GM06990 (cell line): ENCODE measurements at regions not wholly inside any gene's neighbourhood (a gene's known extent, or its start where the extent isn't known, plus 50 kb on each side); places are given as distances from the start of the nearest gene placed in this dataset.

Experiments used
- DNase-seq: peaks from one replicate; pipeline ENCODE4 v3.0.0-alpha.2; 2011; ENCODE audit not compliant: insufficient read length; ENCODE audit errors: extremely low read depth
- H3K27me3 ChIP-seq: replicated peaks from 2 replicates; pipeline ENCODE4 v1.6.0; 2011; ENCODE audit warnings: low read length; ENCODE audit not compliant: control insufficient read depth, insufficient read depth
- H3K36me3 ChIP-seq: 2 replicates; pipeline ENCODE4 v1.5.1; 2011; ENCODE audit warnings: low read length; ENCODE audit not compliant: control insufficient read depth, insufficient read depth
- H3K4me3 ChIP-seq: replicated peaks from 2 replicates; pipeline ENCODE4 v1.5.1; 2011; ENCODE audit warnings: low read depth, mild to moderate bottlenecking, control low read depth, low read length
- CTCF ChIP-seq: IDR thresholded peaks from 2 replicates; pipeline ENCODE4 v1.5.1; 2011; ENCODE audit warnings: low read length, control low read depth, mild to moderate bottlenecking, inconsistent platforms; ENCODE audit not compliant: insufficient read depth, poor library complexity, severe bottlenecking

GRCh38 chr9:11992866-11993265, 700.3 kb upstream of the TYRP1 start:
- no peak for TF ChIP-seq CTCF
- Histone ChIP-seq H3K4me3 (no peak overlapping the region), H3K27me3 (no peaks in the 10 kb centered on the region), H3K36me3 (no peaks in the 10 kb centered on the region)
- no peak for DNase-seq

DNA sequence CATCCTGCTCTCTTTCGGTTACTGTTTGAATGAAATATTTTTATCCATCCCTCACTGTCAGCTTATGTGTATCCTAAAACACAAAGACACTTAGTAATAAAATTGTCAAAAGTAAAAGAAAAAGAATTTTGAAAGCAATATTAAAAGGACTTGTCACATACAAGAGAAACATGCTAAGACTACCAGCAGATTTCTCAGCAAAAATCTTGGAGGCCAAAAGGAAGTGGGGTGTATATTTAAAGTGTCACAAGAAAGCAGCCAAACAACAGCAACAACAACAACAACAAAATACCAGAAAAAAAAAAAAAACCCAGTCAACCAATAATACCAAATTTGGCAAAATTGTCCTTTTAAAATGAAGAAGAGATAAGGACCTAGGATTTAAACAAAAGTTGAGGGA, 678.7 kb upstream of the TYRP1 start:
- Histone ChIP-seq H3K27me3 (no peaks in the 10 kb centered on the region), H3K36me3 (no peaks in the 10 kb centered on the region)
- no peak for DNase-seq

DNA sequence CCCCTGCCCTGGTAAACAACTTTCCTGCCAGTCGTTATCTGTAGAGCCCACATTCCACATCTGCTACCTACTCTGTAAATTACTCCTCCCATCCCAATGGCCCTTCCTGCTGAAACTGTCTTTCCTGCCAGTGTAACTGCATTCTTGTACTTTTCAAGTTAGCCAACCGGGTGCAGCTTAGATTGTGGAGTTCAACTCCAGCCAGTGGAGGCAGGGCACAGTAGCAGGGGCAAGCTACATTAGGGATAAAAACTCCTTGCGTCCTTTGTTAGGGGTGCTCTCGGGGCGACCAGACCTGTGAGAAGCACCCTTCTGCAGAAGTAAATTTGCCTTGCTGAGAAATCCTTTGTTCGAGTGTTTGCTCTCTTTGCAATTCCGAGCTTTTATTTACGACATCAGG, 639.0 kb upstream of the TYRP1 start:
- no peak for DNase-seq
- TF ChIP-seq CTCF: no peak
- Histone ChIP-seq H3K36me3 (no peaks in the 10 kb centered on the region), H3K4me3 (no peak overlapping the region), H3K27me3 (no peaks in the 10 kb centered on the region)

More for the DNA sequence above, 678.7 kb upstream of the TYRP1 start:
- TF ChIP-seq CTCF: no peak
- H3K4me3 ChIP-seq: no peak overlapping the region

DNA sequence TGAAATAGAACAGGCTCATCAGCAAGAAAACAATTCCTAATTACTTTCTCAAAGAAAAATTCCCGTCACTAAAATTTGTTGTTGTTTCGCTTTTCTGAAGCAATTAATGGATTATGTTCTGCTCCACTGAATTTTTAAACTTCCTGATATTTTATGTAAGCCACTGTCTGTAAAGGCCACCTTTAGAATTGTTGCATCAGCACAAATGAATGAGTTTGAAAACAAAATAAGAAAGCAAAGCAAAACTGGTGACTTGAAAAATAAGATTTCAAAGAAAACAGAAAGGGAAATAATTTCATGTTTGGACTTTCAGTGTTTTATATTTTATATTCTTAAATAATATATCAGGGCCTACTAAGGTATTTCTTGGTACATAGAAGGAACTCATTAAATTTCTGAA, 636.3 kb upstream of the TYRP1 start:
- Histone ChIP-seq H3K4me3 (no peak overlapping the region), H3K27me3 (no peaks in the 10 kb centered on the region), H3K36me3 (no peaks in the 10 kb centered on the region)
- no peak for TF ChIP-seq CTCF
- no peak for DNase-seq

GRCh38 chr9:12060067-12060466, 633.1 kb upstream of the TYRP1 start:
- DNase-seq: no peak
- H3K4me3 ChIP-seq: no peak overlapping the region
- TF ChIP-seq CTCF: no peak

GRCh38 chr9:12060811-12061210, 632.4 kb upstream of the TYRP1 start:
- no peak for TF ChIP-seq CTCF
- no peak overlapping the region for H3K4me3 ChIP-seq
- DNase-seq: no peak

More at GRCh38 chr9:12060067-12060466, 633.1 kb upstream of the TYRP1 start:
- Histone ChIP-seq H3K27me3 (no peaks in the 10 kb centered on the region), H3K36me3 (no peaks in the 10 kb centered on the region)

More at GRCh38 chr9:12060811-12061210, 632.4 kb upstream of the TYRP1 start:
- Histone ChIP-seq H3K27me3 (no peaks in the 10 kb centered on the region), H3K36me3 (no peaks in the 10 kb centered on the region)
